H9 (cell line): ENCODE measurements at regions not wholly inside any gene's neighbourhood (a gene's known extent, or its start where the extent isn't known, plus 50 kb on each side); places are given as distances from the start of the nearest gene placed in this dataset.

Experiments used
- DNase-seq: peaks from one replicate; pipeline ENCODE4 v3.0.0-alpha.2; 2017
- H2AFZ ChIP-seq: one replicate; pipeline ENCODE4 v1.6.1; 2013; ENCODE audit warnings: mild to moderate bottlenecking, low read length, control low read depth, moderate library complexity
- H2AK5ac ChIP-seq: 2 replicates; pipeline ENCODE4 v1.6.1; 2013; ENCODE audit warnings: low read length, control low read depth, mixed read lengths; ENCODE audit not compliant: insufficient read length
- H2BK120ac ChIP-seq: one replicate; pipeline ENCODE4 v1.6.1; 2013; ENCODE audit warnings: low read depth, mild to moderate bottlenecking, low read length, control low read depth, inconsistent platforms; ENCODE audit not compliant: poor library complexity, severe bottlenecking
- H2BK12ac ChIP-seq: 2 replicates; pipeline ENCODE4 v1.6.1; 2013; ENCODE audit warnings: low read length, control low read depth, mixed read lengths, low read depth; ENCODE audit not compliant: insufficient read length
- H2BK15ac ChIP-seq: 2 replicates; pipeline ENCODE4 v1.6.1; 2013; ENCODE audit warnings: low read depth, low read length, control low read depth
- H2BK20ac ChIP-seq: one replicate; pipeline ENCODE4 v1.6.1; 2013; ENCODE audit warnings: low read depth, mild to moderate bottlenecking, low read length, control low read depth, inconsistent platforms; ENCODE audit not compliant: poor library complexity, severe bottlenecking
- H2BK5ac ChIP-seq: 2 replicates; pipeline ENCODE4 v1.6.1; 2013; ENCODE audit warnings: low read length, control low read depth, mixed read lengths; ENCODE audit not compliant: insufficient read length
- H3K14ac ChIP-seq: 2 replicates; pipeline ENCODE4 v1.6.1; 2013; ENCODE audit warnings: low read length, control low read depth; ENCODE audit not compliant: insufficient read depth
- H3K18ac ChIP-seq: 2 replicates; pipeline ENCODE4 v1.6.1; 2013; ENCODE audit warnings: low read depth, mild to moderate bottlenecking, mixed read lengths, low read length, control low read depth; ENCODE audit not compliant: insufficient read length
- H3K23ac ChIP-seq: 2 replicates; pipeline ENCODE4 v1.6.1; 2013; ENCODE audit warnings: low read length, control low read depth, mixed read lengths, low read depth; ENCODE audit not compliant: insufficient read length
- H3K23me2 ChIP-seq: 2 replicates; pipeline ENCODE4 v1.6.1; 2013; ENCODE audit warnings: low read depth, mild to moderate bottlenecking, mixed read lengths, low read length, control low read depth; ENCODE audit not compliant: insufficient read length, poor library complexity, severe bottlenecking
- H3K27ac ChIP-seq: 2 replicates; pipeline ENCODE4 v1.5.1; 2013; ENCODE audit warnings: low read length, control low read depth, mixed read lengths, low read depth; ENCODE audit not compliant: insufficient read length
- H3K27me3 ChIP-seq: 2 replicates; pipeline ENCODE4 v1.6.1; 2013; ENCODE audit warnings: low read length, control low read depth, inconsistent platforms; ENCODE audit not compliant: insufficient read depth
- H3K4ac ChIP-seq: 2 replicates; pipeline ENCODE4 v1.6.1; 2013; ENCODE audit warnings: low read depth, mild to moderate bottlenecking, control low read depth, inconsistent platforms, low read length, moderate library complexity
- H3K4me1 ChIP-seq: 2 replicates; pipeline ENCODE4 v1.6.1; 2013; ENCODE audit warnings: low read length, control low read depth, inconsistent platforms; ENCODE audit not compliant: insufficient read depth
- H3K4me2 ChIP-seq: 2 replicates; pipeline ENCODE4 v1.6.1; 2013; ENCODE audit warnings: low read length, control low read depth, mixed read lengths; ENCODE audit not compliant: insufficient read length, insufficient read depth
- H3K56ac ChIP-seq: 2 replicates; pipeline ENCODE4 v1.6.1; 2013; ENCODE audit warnings: low read depth, mild to moderate bottlenecking, mixed read lengths, low read length, control low read depth; ENCODE audit not compliant: insufficient read length
- H3K79me1 ChIP-seq: 2 replicates; pipeline ENCODE4 v1.6.1; 2013; ENCODE audit warnings: low read depth, mild to moderate bottlenecking, moderate library complexity, low read length, control low read depth, inconsistent platforms; ENCODE audit not compliant: insufficient read depth, poor library complexity, severe bottlenecking
- H3K79me2 ChIP-seq: 2 replicates; pipeline ENCODE4 v1.6.1; 2013; ENCODE audit warnings: low read length, control low read depth, inconsistent platforms; ENCODE audit not compliant: insufficient read depth
- H3K9ac ChIP-seq: 2 replicates; pipeline ENCODE4 v1.6.1; 2013; ENCODE audit warnings: low read length, control low read depth, mixed read lengths; ENCODE audit not compliant: insufficient read length; ENCODE audit errors: extremely low read depth
- H3K9me3 ChIP-seq: one replicate; pipeline ENCODE4 v1.6.1; 2013; ENCODE audit warnings: low read depth, low read length, inconsistent platforms; ENCODE audit not compliant: control insufficient read depth
- H3T11ph ChIP-seq: one replicate; pipeline ENCODE4 v1.6.1; 2013; ENCODE audit warnings: mild to moderate bottlenecking, low read length, control low read depth, inconsistent platforms
- H4K20me1 ChIP-seq: one replicate; pipeline ENCODE4 v1.6.1; 2013; ENCODE audit not compliant: control insufficient read depth, insufficient read length, insufficient read depth
- H4K5ac ChIP-seq: 2 replicates; pipeline ENCODE4 v1.6.1; 2013; ENCODE audit warnings: low read depth, mild to moderate bottlenecking, mixed read lengths, low read length, control low read depth; ENCODE audit not compliant: insufficient read length
- H4K8ac ChIP-seq: replicated peaks from 2 replicates; pipeline ENCODE4 v1.6.1; 2013; ENCODE audit warnings: low read length, control low read depth, mixed read lengths, low read depth; ENCODE audit not compliant: insufficient read length
- H4K91ac ChIP-seq: 2 replicates; pipeline ENCODE4 v1.6.1; 2013; ENCODE audit warnings: low read depth, mild to moderate bottlenecking, moderate library complexity, mixed read lengths, low read length, control low read depth; ENCODE audit not compliant: insufficient read length
- H3K27ac Mint-ChIP-seq, 3 experiments: 2 replicates in 2 of 3; 3 replicates in 1 of 3; pipeline ENCODE4 v1.8.0; 2020 to 2021; ENCODE audit warnings: mixed read lengths in 3 of 3, mild to moderate bottlenecking in 1 of 3, moderate library complexity in 1 of 3
- H3K27me3 Mint-ChIP-seq: 2 replicates; pipeline ENCODE4 v1.8.0; 2021; ENCODE audit warnings: low read depth, mild to moderate bottlenecking, moderate library complexity, mixed read lengths
- H3K36me3 Mint-ChIP-seq, 3 experiments: 2 replicates in 2 of 3; 3 replicates in 1 of 3; pipeline ENCODE4 v1.8.0; 2020 to 2021; ENCODE audit warnings: low read depth in 3 of 3, mixed read lengths in 3 of 3; ENCODE audit not compliant: insufficient read depth in 1 of 3
- H3K4me1 Mint-ChIP-seq, 2 experiments: 2 replicates each; pipeline ENCODE4 v1.8.0; 2020; ENCODE audit warnings: mixed read lengths in 2 of 2
- H3K4me3 Mint-ChIP-seq, 2 experiments: 2 replicates in 1 of 2; 3 replicates in 1 of 2; pipeline ENCODE4 v1.8.0; 2020 to 2021; ENCODE audit warnings: mild to moderate bottlenecking in 2 of 2, mixed read lengths in 2 of 2, moderate library complexity in 1 of 2
- H3K9me3 Mint-ChIP-seq, 2 experiments: 2 replicates in 1 of 2; 3 replicates in 1 of 2; pipeline ENCODE4 v1.8.0; 2020; ENCODE audit warnings: mild to moderate bottlenecking in 2 of 2, mixed read lengths in 2 of 2, moderate library complexity in 1 of 2
- WGBS: extraction: QIAGEN DNeasy Blood & Tissue Kit; methylation state at CpG from one replicate; pipeline ENCODE4 v1.1.7; 2013; ENCODE audit warnings: missing lambda C conversion rate, low lambda C conversion rate, mixed read lengths; ENCODE audit not compliant: insufficient read length; ENCODE audit errors: extremely low coverage; 5-methylcytosine and 5-hydroxymethylcytosine counted together
- TF ChIP-seq, protein P1 (sequence below): fragments of 200-600 bp; sonication (generic); conservative IDR thresholded peaks from 3 replicates; pipeline ENCODE4 v1.8.0; 2021; ENCODE audit warnings: antibody characterized with exemption, mild to moderate bottlenecking

DNA sequence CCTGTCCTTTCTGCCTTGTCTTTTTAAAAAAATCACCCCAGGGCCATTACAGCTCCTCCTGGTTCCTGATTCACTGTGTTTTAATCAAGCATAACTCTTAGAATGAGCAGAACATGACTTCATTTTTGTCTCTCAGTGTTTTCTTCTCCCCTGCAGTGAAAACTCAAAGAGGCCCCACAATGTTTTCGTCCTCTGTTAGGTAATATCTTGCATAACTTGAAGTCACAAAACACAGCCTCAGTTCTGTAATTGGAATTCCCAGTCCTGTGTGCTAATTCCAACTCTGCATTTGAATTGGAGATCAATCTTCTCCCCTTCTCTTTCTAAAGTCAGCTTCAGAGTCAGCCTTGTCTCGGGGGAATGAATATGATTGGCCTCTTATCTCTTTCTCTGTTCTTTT lies 186.5 kb upstream of the NAV2 start:
- Histone ChIP-seq H3K4me2 (no peak overlapping the region), H3K79me1 (no peaks in the 10 kb centered on the region), H3T11ph (no peak overlapping the region), H3K4me1 (peaks cover 9% of the 10 kb centered on the region; the same call in 1 of the 2 replicates), H2BK15ac (no peak overlapping the region), H2BK12ac (no peak overlapping the region), H2AFZ (no peak overlapping the region), H3K9ac (no peak overlapping the region), H2BK5ac (no peak overlapping the region), H3K14ac (no peak overlapping the region), H3K18ac (no peak overlapping the region), H4K8ac (no peak overlapping the region), H3K27me3 (no peaks in the 10 kb centered on the region), H2BK20ac (no peak overlapping the region), H2BK120ac (no peak overlapping the region), H3K23ac (no peak overlapping the region), H3K4ac (no peak overlapping the region), H3K9me3 (no peaks in the 10 kb centered on the region), H3K27ac (no peak overlapping the region), H4K91ac (no peak overlapping the region), H3K56ac (no peak overlapping the region), H3K23me2 (no peaks in the 10 kb centered on the region), H4K20me1 (no peaks in the 10 kb centered on the region), H2AK5ac (no peak overlapping the region), H4K5ac (no peak overlapping the region), H3K79me2 (no peaks in the 10 kb centered on the region)
- no peaks in the 10 kb centered on the region; a peak in 2 of 5 replicates for H3K9me3 Mint-ChIP-seq
- no peak overlapping the region for H3K27ac Mint-ChIP-seq
- H3K4me3 Mint-ChIP-seq = no peak overlapping the region
- WGBS = no CpG with 5 or more reads among the region's 2 CpGs
- H3K27me3 Mint-ChIP-seq = peaks cover 6% of the 10 kb centered on the region
- peaks cover 27 to 31% of the 10 kb centered on the region in 2 experiments for H3K4me1 Mint-ChIP-seq
- DNase-seq = no peak
- TF ChIP-seq, protein P1, sequence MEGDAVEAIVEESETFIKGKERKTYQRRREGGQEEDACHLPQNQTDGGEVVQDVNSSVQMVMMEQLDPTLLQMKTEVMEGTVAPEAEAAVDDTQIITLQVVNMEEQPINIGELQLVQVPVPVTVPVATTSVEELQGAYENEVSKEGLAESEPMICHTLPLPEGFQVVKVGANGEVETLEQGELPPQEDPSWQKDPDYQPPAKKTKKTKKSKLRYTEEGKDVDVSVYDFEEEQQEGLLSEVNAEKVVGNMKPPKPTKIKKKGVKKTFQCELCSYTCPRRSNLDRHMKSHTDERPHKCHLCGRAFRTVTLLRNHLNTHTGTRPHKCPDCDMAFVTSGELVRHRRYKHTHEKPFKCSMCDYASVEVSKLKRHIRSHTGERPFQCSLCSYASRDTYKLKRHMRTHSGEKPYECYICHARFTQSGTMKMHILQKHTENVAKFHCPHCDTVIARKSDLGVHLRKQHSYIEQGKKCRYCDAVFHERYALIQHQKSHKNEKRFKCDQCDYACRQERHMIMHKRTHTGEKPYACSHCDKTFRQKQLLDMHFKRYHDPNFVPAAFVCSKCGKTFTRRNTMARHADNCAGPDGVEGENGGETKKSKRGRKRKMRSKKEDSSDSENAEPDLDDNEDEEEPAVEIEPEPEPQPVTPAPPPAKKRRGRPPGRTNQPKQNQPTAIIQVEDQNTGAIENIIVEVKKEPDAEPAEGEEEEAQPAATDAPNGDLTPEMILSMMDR = no peak
- H3K36me3 Mint-ChIP-seq = no peaks in the 10 kb centered on the region
